NB4 (cell line): ENCODE measurements at regions not wholly inside any gene's neighbourhood (a gene's known extent, or its start where the extent isn't known, plus 50 kb on each side); places are given as distances from the start of the nearest gene placed in this dataset.

Experiments
- DNase-seq: peaks from one replicate; pipeline ENCODE4 v3.0.0; 2010; ENCODE audit warnings: low read depth
- H3K4me3 ChIP-seq: one replicate; pipeline ENCODE4 v1.5.1; 2011; ENCODE audit warnings: mild to moderate bottlenecking, low read depth, low read length, moderate library complexity
- MYC ChIP-seq: IDR thresholded peaks from 2 replicates; pipeline ENCODE4 v1.6.1; 2011; ENCODE audit warnings: low read depth, low read length
- POLR2A ChIP-seq: IDR thresholded peaks from 2 replicates; pipeline ENCODE4 v1.6.1; 2011; ENCODE audit warnings: mild to moderate bottlenecking; ENCODE audit not compliant: insufficient read length; ENCODE audit errors: extremely low read depth
- TF ChIP-seq, protein P1 (sequence below): IDR thresholded peaks from one replicate; pipeline ENCODE4 v1.5.1; 2012; ENCODE audit warnings: low read depth, low read length
- TF ChIP-seq, protein P2 (sequence below): IDR thresholded peaks from 2 replicates; pipeline ENCODE4 v1.6.1; 2011; ENCODE audit warnings: low read depth, low read length

DNA sequence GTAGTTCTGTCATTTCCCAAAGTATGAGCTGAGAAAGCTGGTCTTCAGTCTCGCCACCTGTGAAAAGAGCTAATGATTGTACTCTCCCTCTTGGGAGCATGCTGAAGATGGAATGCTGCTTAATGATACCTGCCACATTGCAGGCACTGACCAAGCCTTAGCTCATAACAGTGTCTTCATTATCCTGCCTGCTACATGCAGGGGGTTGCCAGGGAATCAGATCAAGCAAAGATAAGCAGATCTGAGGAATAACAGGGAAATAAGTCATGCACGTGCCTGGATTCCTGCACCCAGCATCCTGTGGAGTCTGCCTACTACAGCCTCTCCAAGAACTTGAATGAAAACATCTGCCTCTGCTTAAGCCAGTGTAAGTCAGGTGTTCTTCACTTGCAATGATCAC, 667.3 kb downstream of the NPHP4 start:
- DNase-seq = no peak
- TF ChIP-seq MYC (no peak), POLR2A (no peak)
- TF ChIP-seq, protein P1, sequence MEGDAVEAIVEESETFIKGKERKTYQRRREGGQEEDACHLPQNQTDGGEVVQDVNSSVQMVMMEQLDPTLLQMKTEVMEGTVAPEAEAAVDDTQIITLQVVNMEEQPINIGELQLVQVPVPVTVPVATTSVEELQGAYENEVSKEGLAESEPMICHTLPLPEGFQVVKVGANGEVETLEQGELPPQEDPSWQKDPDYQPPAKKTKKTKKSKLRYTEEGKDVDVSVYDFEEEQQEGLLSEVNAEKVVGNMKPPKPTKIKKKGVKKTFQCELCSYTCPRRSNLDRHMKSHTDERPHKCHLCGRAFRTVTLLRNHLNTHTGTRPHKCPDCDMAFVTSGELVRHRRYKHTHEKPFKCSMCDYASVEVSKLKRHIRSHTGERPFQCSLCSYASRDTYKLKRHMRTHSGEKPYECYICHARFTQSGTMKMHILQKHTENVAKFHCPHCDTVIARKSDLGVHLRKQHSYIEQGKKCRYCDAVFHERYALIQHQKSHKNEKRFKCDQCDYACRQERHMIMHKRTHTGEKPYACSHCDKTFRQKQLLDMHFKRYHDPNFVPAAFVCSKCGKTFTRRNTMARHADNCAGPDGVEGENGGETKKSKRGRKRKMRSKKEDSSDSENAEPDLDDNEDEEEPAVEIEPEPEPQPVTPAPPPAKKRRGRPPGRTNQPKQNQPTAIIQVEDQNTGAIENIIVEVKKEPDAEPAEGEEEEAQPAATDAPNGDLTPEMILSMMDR = no peak
- TF ChIP-seq, protein P2, sequence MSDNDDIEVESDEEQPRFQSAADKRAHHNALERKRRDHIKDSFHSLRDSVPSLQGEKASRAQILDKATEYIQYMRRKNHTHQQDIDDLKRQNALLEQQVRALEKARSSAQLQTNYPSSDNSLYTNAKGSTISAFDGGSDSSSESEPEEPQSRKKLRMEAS = no peak
- no peak overlapping the region for H3K4me3 ChIP-seq

DNA sequence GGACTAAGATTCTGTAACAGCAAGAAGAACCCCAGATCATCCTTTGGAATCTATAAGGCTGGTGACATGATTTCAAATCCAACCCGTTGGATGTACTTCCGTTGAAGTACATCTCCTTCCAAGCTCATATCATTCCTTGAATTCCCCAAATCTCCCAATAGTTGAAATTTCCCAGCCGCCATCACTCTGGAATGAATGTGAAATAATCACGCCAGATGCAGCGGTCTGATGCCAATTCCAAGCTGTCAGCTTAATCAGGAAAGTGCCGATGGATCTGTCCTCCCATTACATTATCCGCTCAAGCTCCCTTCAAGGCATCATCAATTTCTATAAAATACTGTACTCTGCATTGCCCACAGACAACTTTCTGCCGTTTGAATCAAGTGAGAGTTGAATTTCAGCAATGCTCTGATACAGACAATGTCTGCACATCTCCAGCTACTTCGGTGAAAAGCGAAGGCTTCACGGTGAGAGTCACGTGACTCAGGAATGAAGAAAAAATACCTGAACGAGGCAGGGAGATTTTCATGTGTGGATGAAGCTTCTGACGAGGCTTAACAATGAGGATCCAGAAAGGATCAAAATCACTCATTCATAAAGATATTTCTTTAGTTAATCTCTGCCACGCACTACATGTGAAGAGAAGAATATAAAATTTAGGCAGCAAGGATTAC, 663.9 kb downstream of the AJAP1 start:
- H3K4me3 ChIP-seq = no peak overlapping the region
- DNase-seq = no peak
- TF ChIP-seq MYC (no peak), POLR2A (no peak)
- TF ChIP-seq, protein P1 = no peak
- TF ChIP-seq, protein P2 = no peak

DNA sequence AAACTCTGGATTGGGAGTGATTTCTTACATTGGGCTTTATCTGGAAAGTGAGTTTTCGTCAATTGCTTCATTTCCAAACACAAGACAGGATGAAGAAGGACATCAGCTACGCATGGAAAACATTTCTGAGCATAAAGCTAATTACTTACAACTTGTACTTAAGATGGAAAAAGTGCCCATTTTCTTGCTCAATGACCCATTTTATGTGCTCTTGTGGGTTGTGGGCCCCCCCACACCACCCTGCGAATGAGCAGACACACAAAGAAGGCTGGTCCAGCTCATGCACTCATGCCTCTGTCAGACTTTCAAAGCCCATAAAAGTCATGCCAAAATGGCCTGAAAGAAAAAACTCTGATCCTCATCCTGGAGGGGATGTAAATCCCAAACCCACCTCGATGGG, 663.0 kb downstream of the AJAP1 start:
- H3K4me3 ChIP-seq = no peak overlapping the region
- TF ChIP-seq, protein P2 = no peak
- TF ChIP-seq POLR2A = no peak
- TF ChIP-seq, protein P1 = no peak
- TF ChIP-seq MYC = no peak
- no peak for DNase-seq

DNA sequence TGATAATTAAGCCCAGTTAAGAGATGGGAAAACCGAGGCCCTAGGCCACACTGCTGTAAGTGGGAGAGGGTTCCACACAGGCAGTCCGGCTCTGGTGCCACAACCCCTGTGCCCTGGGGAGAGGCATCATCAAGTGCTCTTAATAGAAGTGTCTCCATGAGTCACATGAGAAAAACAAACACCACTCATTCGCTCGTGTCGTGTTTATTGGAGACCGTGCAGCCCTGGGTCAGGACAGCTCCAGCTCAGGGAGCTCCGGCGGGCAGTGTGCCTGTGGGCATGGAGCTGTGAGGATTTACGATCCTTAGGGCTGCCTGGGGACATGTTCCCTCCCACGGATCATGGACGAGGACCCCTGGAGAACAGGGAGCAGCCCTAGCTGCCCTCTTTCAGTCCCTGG, 658.5 kb downstream of the AJAP1 start:
- DNase-seq = no peak
- TF ChIP-seq, protein P1 = no peak
- TF ChIP-seq MYC (no peak), POLR2A (no peak)
- TF ChIP-seq, protein P2 = no peak
- no peak overlapping the region for H3K4me3 ChIP-seq

DNA sequence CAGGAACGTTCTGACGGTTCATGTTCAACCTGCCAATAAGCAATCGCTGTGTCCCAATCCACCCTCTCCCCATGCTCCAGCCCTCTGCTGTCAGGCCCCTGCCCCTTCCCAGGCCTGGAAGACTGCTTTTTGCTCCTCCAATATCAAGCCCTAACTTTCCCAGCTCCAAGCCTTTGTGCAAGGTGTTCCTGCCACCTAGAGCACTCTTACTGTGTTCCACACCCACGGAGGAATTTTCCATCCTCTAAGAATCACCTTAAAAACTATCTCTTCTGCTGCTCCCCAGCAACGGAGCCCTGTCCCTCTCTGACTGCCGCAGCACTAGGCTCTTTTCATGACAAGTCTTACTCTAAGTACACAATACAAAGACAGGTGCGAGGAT, 657.9 kb downstream of the AJAP1 start:
- H3K4me3 ChIP-seq = no peak overlapping the region
- DNase-seq = no peak
- TF ChIP-seq, protein P2 = no peak
- no peak for TF ChIP-seq MYC
- TF ChIP-seq, protein P1 = no peak
- TF ChIP-seq POLR2A = no peak
